ENCODE measurements at regions not wholly inside any gene's neighbourhood (a gene's known extent, or its start where the extent isn't known, plus 50 kb on each side); places are given as distances from the start of the nearest gene placed in this dataset.
"Not testable (repeated sequence)": the region's sequence is repeated elsewhere in the genome, so short reads cannot be mapped to it uniquely, and the experiment has no call there.

- DNase-seq: no peak
Observed at GRCh38 chr2:173550143-173550542, 195.5 kb downstream of the CDCA7 start.

DNA sequence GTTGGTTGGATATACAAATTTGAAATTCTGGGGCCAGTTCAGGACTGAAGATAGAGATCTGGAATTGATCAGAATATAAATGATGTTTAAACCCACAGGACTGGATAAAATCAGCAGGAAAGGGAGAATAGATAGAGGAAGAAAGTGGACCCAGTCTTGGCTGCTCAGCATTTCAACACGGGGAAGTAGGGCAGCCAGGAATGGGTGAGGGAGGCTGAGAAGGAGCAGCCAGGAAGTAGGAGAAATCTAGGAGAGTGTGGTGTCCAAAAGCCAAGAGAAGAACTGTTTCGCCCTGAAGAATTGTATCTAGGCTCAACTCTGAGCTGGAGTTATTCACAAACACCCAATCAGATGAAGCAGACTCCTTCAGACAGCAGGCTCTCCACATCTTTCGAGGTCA, 197.9 kb downstream of the CDCA7 start:
- DNase-seq: no peak

GRCh38 chr2:173553593-173553992, 198.9 kb downstream of the CDCA7 start:
- DNase-seq: no peak

- DNase-seq: peak; percentile 7
Observed at GRCh38 chr2:173555833-173556232, 201.2 kb downstream of the CDCA7 start.

DNA sequence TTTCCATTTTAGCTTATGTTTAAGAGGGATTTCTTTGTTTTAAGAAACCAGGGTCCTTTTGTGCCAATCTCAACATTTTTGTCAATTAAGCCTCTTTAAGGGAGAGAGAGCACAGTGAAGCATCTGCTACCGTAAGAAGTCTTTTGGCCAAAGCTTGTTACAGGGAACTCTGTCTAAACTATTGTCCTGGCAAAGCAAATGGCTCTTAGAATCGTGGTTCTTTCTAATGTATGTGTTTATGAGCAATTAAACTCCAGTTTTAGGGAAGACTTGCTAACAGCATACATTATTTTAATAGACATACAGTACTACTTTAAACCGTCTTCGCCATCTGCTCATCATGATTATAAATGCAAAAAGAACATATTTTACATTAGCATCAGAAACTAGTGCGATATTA, 202.1 kb downstream of the CDCA7 start:
- DNase-seq: no peak

GRCh38 chr2:173557497-173557896, 202.8 kb downstream of the CDCA7 start:
- DNase-seq: no peak

- no peak for DNase-seq
Observed at GRCh38 chr2:173567493-173567892, 212.8 kb downstream of the CDCA7 start.

- DNase-seq: no peak
Observed at GRCh38 chr2:173568054-173568453, 213.4 kb downstream of the CDCA7 start.

GRCh38 chr2:173571021-173571821, 216.5 kb downstream of the CDCA7 start:
- peak; percentile 81 for DNase-seq

GRCh38 chr2:173571887-173572680, 217.4 kb downstream of the CDCA7 start:
- DNase-seq: no peak

DNA sequence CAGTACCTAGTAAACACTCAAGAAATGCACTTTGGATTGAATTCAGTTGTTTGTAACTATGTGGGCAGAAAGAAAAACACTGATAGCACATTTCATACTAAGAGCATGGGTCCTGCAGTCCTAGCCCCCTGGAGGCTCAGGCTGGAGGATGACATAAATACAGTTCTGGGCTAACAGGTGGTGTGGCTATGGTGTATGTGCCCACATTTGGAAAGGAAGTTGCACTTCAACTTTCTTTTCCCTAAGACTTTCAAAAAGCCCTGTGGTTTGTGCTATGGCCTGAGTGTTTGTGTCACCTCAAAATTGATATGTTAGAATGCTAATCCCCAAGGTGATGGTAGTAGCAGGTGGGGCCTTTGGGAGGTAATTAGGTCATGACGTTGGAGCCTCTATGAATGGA, 218.2 kb downstream of the CDCA7 start:
- DNase-seq: peak; percentile 16

DNA sequence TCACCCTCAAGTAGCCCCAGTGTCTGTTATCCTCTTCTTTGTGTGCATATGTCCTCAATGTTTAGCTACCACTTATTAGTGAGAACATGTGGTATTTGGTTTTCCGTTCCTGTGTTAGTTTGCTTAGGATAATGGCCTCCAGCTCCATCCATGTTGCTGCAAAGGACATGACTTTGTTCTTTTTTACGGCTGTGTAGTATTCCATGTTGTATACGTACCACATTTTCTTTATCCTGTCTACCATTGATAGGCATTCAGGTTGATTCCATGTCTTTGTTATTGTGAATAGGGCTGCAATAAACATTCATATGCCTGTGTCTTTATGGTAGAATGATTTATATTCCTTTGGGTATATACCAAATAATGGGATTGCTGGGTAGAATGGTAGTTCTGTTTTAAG, 219.1 kb downstream of the CDCA7 start:
- DNase-seq: not testable (repeated sequence)

- no peak for DNase-seq
Observed at GRCh38 chr2:173574324-173575112, 219.8 kb downstream of the CDCA7 start.

- no peak for DNase-seq
Observed at GRCh38 chr2:173578404-173579107, 223.9 kb downstream of the CDCA7 start.

DNA sequence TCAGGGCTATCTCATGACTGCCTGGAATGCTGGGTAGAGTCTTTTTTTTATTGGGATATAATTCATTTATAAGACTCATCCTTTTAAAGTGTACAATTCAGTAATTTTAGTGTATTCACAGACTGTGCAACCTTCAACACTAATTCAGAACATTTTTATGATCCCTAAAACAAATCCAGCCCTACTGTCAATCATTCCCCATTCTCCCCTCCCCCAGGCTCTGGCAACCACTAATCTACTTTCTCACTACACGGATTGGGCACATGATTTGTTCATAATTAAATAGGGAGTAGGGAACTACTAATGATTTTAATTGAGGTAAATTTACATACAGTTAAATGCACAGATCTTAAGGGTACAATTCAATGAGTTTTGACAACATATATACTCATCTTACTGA, 225.7 kb downstream of the CDCA7 start:
- no peak for DNase-seq

GRCh38 chr2:173580956-173581355, 226.3 kb downstream of the CDCA7 start:
- DNase-seq: no peak

DNA sequence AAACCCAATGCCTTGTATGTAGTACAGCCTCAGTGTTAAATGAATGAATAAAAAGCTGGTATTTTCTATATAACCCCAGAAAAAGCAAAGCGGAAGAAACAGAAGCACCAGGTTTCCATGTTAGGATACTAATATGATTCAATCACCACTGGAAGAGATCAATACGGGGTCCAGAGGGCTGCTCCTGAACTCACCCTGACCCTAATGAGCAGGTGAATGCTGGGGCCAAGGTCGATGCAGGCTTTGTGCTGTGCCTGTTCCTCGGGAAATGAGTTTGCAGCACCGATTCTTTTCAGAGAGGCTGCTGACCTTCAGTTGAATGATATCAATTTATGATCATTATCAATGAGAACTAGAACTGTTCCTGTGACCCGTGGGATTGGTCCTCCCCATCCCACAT, 228.5 kb downstream of the CDCA7 start:
- no peak for DNase-seq

DNA sequence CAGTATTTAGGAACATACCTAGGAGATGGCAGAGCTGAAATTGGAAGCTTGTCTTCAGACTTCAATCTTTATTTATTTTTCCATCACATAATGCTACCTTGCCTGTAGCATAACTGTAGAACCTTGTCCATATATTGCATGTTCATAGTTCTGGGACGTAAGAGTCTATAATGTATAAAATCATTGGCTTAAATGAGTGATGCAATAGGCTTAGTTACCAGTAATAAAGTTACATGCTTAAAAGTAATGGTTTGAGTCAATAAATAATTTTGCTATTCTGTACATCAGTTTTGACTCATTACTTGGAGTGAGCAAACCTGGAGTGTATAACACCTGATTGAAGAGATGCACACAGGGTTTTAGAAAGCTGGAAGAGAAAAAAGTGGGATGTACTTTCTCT, 229.3 kb downstream of the CDCA7 start:
- no peak for DNase-seq

DNA sequence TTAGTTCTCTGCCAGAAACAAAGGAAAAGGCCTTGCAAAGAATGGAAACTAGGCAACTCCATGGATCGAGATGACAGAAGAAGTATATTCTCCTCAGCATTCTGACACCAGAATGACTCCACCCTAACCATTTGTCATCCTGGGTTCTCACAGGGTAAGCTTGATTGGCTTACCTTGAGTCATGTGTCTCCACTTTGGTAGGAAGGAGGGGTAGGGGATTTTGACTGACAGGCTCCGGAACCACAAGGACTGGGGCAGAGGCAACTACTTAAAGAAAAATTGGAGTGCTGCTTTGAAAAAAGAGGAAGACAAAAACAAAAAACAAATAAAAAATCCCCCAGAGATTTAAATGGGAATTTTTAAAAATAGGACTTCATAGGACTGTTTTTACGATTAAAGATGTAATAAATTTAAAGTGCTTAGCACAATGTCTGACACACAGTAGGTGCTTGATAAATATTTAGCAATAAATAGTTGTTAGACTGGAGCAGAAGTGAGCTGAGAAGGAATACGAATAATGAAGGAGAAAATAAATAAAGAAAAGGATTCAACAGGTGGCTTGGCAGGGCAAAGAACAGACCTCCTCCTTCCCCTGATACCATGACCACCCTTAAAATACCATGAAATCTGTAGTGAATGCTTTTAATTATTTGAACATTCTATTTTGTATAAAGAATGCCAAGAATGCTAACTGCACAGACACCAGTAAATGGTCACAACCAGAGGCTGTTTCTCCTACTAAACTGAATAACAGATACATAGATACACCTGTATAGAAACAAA, 230.2 kb downstream of the CDCA7 start:
- no peak for DNase-seq

GRCh38 chr2:173588931-173589369, 234.3 kb downstream of the CDCA7 start:
- DNase-seq: no peak

- DNase-seq: peak; percentile 73
Observed at GRCh38 chr2:173589604-173590275, 235.1 kb downstream of the CDCA7 start.

All from NCI-H2029 (cell line).